Astrocyte (in vitro differentiated cells and primary cell): ENCODE measurements at regions not wholly inside any gene's neighbourhood (a gene's known extent, or its start where the extent isn't known, plus 50 kb on each side); places are given as distances from the start of the nearest gene placed in this dataset.

ENCODE experiments used
- DNase-seq: peaks from one replicate; pipeline ENCODE4 v3.0.0-alpha.2; 2010; ENCODE audit warnings: low read depth
- FAIRE-seq: peaks from 2 replicates; lab custom pipeline; 2011; peaks lifted over from hg19 to GRCh38; lab: Jason Lieb, UNC
- H2AFZ ChIP-seq: 2 replicates; pipeline ENCODE4 v1.6.0; 2012; ENCODE audit warnings: low read depth, low read length, inconsistent platforms
- H3K27ac ChIP-seq: 2 replicates; pipeline ENCODE4 v1.5.1; 2011; ENCODE audit warnings: low read depth, low read length, inconsistent platforms
- H3K27me3 ChIP-seq: 2 replicates; pipeline ENCODE4 v1.6.0; 2011; ENCODE audit warnings: low read length, inconsistent platforms; ENCODE audit not compliant: insufficient read depth
- H3K36me3 ChIP-seq: 2 replicates; pipeline ENCODE4 v1.5.1; 2011; ENCODE audit warnings: low read length, inconsistent platforms; ENCODE audit not compliant: insufficient read depth
- H3K4me1 ChIP-seq: 2 replicates; pipeline ENCODE4 v1.5.1; 2011; ENCODE audit warnings: low read length, inconsistent platforms; ENCODE audit not compliant: insufficient read depth
- H3K4me2 ChIP-seq: 2 replicates; pipeline ENCODE4 v1.6.0; 2012; ENCODE audit warnings: low read length, inconsistent platforms
- H3K4me3 ChIP-seq: 2 replicates; pipeline ENCODE4 v1.5.1; 2011; ENCODE audit warnings: low read depth, mild to moderate bottlenecking, low read length, inconsistent platforms; ENCODE audit not compliant: insufficient read depth
- H3K79me2 ChIP-seq: 2 replicates; pipeline ENCODE4 v1.6.0; 2012; ENCODE audit warnings: mild to moderate bottlenecking, low read length, inconsistent platforms; ENCODE audit not compliant: insufficient read depth
- H3K9ac ChIP-seq: 2 replicates; pipeline ENCODE4 v1.6.0; 2012; ENCODE audit warnings: mild to moderate bottlenecking, low read length, inconsistent platforms
- H3K9me3 ChIP-seq: 2 replicates; pipeline ENCODE4 v1.5.1; 2012; ENCODE audit warnings: low read depth, mild to moderate bottlenecking, low read length, inconsistent platforms; ENCODE audit not compliant: insufficient read depth
- H4K20me1 ChIP-seq: 2 replicates; pipeline ENCODE4 v1.6.0; 2012; ENCODE audit warnings: low read length, inconsistent platforms; ENCODE audit not compliant: insufficient read depth
- H3K27ac Mint-ChIP-seq: one replicate; pipeline ENCODE4 v1.8.0; 2021; ENCODE audit warnings: mild to moderate bottlenecking, mixed read lengths; ENCODE audit not compliant: unreplicated experiment
- H3K27me3 Mint-ChIP-seq: one replicate; pipeline ENCODE4 v1.8.0; 2021; ENCODE audit warnings: low read depth, mixed read lengths; ENCODE audit not compliant: unreplicated experiment
- H3K36me3 Mint-ChIP-seq: one replicate; pipeline ENCODE4 v1.8.0; 2021; ENCODE audit warnings: low read depth, mixed read lengths; ENCODE audit not compliant: unreplicated experiment
- H3K4me1 Mint-ChIP-seq: one replicate; pipeline ENCODE4 v1.8.0; 2021; ENCODE audit warnings: low read depth, mixed read lengths; ENCODE audit not compliant: unreplicated experiment
- H3K4me3 Mint-ChIP-seq: one replicate; pipeline ENCODE4 v1.8.0; 2021; ENCODE audit warnings: mild to moderate bottlenecking, moderate library complexity, mixed read lengths; ENCODE audit not compliant: unreplicated experiment
- H3K9me3 Mint-ChIP-seq: one replicate; pipeline ENCODE4 v1.8.0; 2021; ENCODE audit warnings: mild to moderate bottlenecking, mixed read lengths; ENCODE audit not compliant: unreplicated experiment
- EZH2 ChIP-seq: IDR thresholded peaks from 2 replicates; pipeline ENCODE4 v1.6.1; 2012; ENCODE audit warnings: mild to moderate bottlenecking, low read length, inconsistent platforms; ENCODE audit not compliant: insufficient read depth
- TF ChIP-seq, protein P1 (sequence below): IDR thresholded peaks from 2 replicates; pipeline ENCODE4 v1.5.1; 2011; ENCODE audit warnings: low read depth, mild to moderate bottlenecking, inconsistent platforms, low read length, moderate library complexity; ENCODE audit not compliant: insufficient read depth

DNA sequence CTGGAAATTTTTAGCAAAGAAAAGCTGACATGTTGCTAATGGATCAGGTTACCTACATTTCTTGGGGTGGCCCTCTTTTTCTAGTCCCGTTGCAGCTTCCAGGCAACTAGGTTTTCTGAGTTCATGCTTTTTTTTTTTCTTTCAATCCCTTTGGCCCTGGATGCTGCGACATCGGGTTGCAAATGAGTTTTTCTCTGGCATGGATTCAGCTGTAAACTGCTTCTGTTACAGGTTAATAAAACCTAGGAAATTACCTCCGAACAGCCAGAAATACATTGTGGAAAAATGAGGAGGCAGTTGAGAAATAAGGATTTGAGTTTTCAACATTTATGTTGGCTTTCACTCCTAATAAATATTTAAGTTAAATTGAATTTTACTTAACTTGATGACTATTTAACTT, 149.8 kb upstream of the MAF start:
- Histone ChIP-seq H3K4me3 (no peak overlapping the region), H3K27me3 (no peaks in the 10 kb centered on the region), H3K9ac (no peak overlapping the region), H3K27ac (no peak overlapping the region), H3K36me3 (no peaks in the 10 kb centered on the region), H4K20me1 (no peaks in the 10 kb centered on the region), H3K79me2 (no peaks in the 10 kb centered on the region), H3K9me3 (no peaks in the 10 kb centered on the region), H3K4me2 (no peak overlapping the region), H3K4me1 (no peaks in the 10 kb centered on the region), H2AFZ (no peak overlapping the region)
- no peak for DNase-seq
- Mint-ChIP-seq H3K9me3 (peaks cover 4% of the 10 kb centered on the region), H3K4me1 (peaks cover 21% of the 10 kb centered on the region), H3K27ac (no peak overlapping the region), H3K36me3 (no peaks in the 10 kb centered on the region), H3K27me3 (peaks cover 2% of the 10 kb centered on the region), H3K4me3 (no peak overlapping the region)
- FAIRE-seq, result no peak
- TF ChIP-seq, protein P1, sequence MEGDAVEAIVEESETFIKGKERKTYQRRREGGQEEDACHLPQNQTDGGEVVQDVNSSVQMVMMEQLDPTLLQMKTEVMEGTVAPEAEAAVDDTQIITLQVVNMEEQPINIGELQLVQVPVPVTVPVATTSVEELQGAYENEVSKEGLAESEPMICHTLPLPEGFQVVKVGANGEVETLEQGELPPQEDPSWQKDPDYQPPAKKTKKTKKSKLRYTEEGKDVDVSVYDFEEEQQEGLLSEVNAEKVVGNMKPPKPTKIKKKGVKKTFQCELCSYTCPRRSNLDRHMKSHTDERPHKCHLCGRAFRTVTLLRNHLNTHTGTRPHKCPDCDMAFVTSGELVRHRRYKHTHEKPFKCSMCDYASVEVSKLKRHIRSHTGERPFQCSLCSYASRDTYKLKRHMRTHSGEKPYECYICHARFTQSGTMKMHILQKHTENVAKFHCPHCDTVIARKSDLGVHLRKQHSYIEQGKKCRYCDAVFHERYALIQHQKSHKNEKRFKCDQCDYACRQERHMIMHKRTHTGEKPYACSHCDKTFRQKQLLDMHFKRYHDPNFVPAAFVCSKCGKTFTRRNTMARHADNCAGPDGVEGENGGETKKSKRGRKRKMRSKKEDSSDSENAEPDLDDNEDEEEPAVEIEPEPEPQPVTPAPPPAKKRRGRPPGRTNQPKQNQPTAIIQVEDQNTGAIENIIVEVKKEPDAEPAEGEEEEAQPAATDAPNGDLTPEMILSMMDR, result no peak
- TF ChIP-seq EZH2, result no peak

DNA sequence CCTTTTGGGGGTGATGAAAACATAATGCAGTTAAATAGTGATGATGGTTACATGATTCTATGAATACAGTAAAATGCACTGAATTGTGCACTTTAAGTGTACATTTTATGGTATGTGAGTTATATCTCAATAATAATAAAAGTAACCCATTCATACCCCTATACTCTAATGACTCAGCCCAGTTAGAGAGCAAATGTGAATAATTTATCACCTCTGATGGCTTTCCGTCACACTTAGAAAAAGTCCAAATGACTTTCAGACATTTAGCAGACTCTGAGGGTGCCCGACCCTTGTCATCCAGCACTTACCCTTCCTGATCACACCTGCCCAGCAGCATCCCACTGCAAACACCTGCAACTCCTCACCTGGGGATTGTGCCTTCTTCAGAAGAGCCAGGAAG, 148.1 kb upstream of the MAF start:
- Histone ChIP-seq H2AFZ (no peak overlapping the region), H3K4me1 (no peaks in the 10 kb centered on the region), H3K27ac (no peak overlapping the region), H3K4me2 (no peak overlapping the region), H3K36me3 (no peaks in the 10 kb centered on the region), H3K4me3 (no peak overlapping the region), H4K20me1 (no peaks in the 10 kb centered on the region), H3K27me3 (no peaks in the 10 kb centered on the region), H3K9ac (no peak overlapping the region), H3K79me2 (no peaks in the 10 kb centered on the region), H3K9me3 (no peaks in the 10 kb centered on the region)
- Mint-ChIP-seq H3K4me3 (no peak overlapping the region), H3K36me3 (no peaks in the 10 kb centered on the region), H3K27me3 (peaks cover 2% of the 10 kb centered on the region), H3K9me3 (peaks cover 6% of the 10 kb centered on the region), H3K4me1 (peaks cover 5% of the 10 kb centered on the region), H3K27ac (no peak overlapping the region)
- TF ChIP-seq, protein P1, result no peak
- no peak for TF ChIP-seq EZH2
- FAIRE-seq (no peak), DNase-seq (no peak)

DNA sequence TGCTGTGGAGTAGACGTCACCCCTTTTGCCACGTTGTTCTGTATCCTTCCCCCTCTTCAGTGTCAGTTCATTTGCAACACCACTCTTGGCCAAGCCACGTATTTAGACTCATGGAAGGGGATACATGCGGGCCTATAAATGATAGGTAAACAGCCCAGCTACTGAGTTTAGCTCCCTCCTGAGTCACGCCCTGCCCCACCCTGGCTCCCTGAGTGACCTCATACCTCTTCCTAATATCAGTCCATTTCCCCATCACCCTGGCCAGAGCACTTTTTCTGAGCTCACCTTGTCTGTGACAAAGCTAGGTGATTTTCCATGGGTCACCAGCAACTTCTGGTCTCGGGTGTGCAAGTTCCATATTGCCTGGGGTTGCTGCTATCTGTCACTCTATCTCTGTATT, 147.2 kb upstream of the MAF start:
- TF ChIP-seq EZH2, result no peak
- TF ChIP-seq, protein P1, result no peak
- Mint-ChIP-seq H3K9me3 (peaks cover 6% of the 10 kb centered on the region), H3K36me3 (no peaks in the 10 kb centered on the region), H3K4me1 (no peaks in the 10 kb centered on the region), H3K27me3 (peaks cover 2% of the 10 kb centered on the region), H3K4me3 (no peak overlapping the region), H3K27ac (no peak overlapping the region)
- Histone ChIP-seq H3K4me2 (no peak overlapping the region), H3K27me3 (no peaks in the 10 kb centered on the region), H3K4me3 (no peak overlapping the region), H3K27ac (no peak overlapping the region), H3K9me3 (no peaks in the 10 kb centered on the region), H3K36me3 (no peaks in the 10 kb centered on the region), H3K4me1 (no peaks in the 10 kb centered on the region), H4K20me1 (no peaks in the 10 kb centered on the region), H3K79me2 (no peaks in the 10 kb centered on the region), H2AFZ (no peak overlapping the region), H3K9ac (no peak overlapping the region)
- no peak for FAIRE-seq
- DNase-seq, result no peak
